CD4-positive, alpha-beta T cell treated with Interleukin-17A for 1 hour (primary cell): ENCODE measurements at regions not wholly inside any gene's neighbourhood (a gene's known extent, or its start where the extent isn't known, plus 50 kb on each side); places are given as distances from the start of the nearest gene placed in this dataset.

Experiments
- DNase-seq: peaks from one replicate; pipeline ENCODE4 v3.0.0-alpha.2; 2020

- no peak for DNase-seq
Observed at GRCh38 chr15:62878070-62878469, 164.5 kb upstream of the TPM1 start.

GRCh38 chr15:62879770-62880169 is 162.8 kb upstream of the TPM1 start:
- DNase-seq, result no peak

GRCh38 chr15:62880278-62880677 is 162.3 kb upstream of the TPM1 start:
- no peak for DNase-seq

GRCh38 chr15:62881056-62881455 is 161.5 kb upstream of the TPM1 start:
- no peak for DNase-seq

- no peak for DNase-seq
Observed at GRCh38 chr15:62883938-62884479, 158.5 kb upstream of the TPM1 start.

- DNase-seq, result no peak
Observed at GRCh38 chr15:62886431-62887071, 156.0 kb upstream of the TPM1 start.

GRCh38 chr15:62887113-62887570 is 155.4 kb upstream of the TPM1 start:
- no peak for DNase-seq

GRCh38 chr15:62888623-62889022 is 153.9 kb upstream of the TPM1 start:
- DNase-seq, result no peak

- no peak for DNase-seq
Observed at GRCh38 chr15:62889141-62889661, 153.3 kb upstream of the TPM1 start.

GRCh38 chr15:62889734-62890505 is 152.6 kb upstream of the TPM1 start:
- no peak for DNase-seq

- no peak for DNase-seq
Observed at GRCh38 chr15:62894322-62895085, 148.0 kb upstream of the TPM1 start.

GRCh38 chr15:62895139-62895866 is 147.2 kb upstream of the TPM1 start:
- DNase-seq, result no peak

- no peak for DNase-seq
Observed at GRCh38 chr15:62895905-62896316, 146.6 kb upstream of the TPM1 start.

GRCh38 chr15:62896380-62896866 is 146.1 kb upstream of the TPM1 start:
- DNase-seq, result no peak

- no peak for DNase-seq
Observed at GRCh38 chr15:62896969-62897486, 145.5 kb upstream of the TPM1 start.

- DNase-seq, result no peak
Observed at GRCh38 chr15:62897634-62898033, 144.9 kb upstream of the TPM1 start.

- no peak for DNase-seq
Observed at GRCh38 chr15:62899090-62899493, 143.5 kb upstream of the TPM1 start.

- no peak for DNase-seq
Observed at GRCh38 chr15:62900071-62900802, 142.3 kb upstream of the TPM1 start.

- no peak for DNase-seq
Observed at GRCh38 chr15:62901087-62901486, 141.5 kb upstream of the TPM1 start.

GRCh38 chr15:62901909-62902546 is 140.5 kb upstream of the TPM1 start:
- DNase-seq, result no peak

GRCh38 chr15:62902821-62903220 is 139.7 kb upstream of the TPM1 start:
- no peak for DNase-seq
